Kidney (tissue), 13 donors: ENCODE measurements at regions not wholly inside any gene's neighbourhood (a gene's known extent, or its start where the extent isn't known, plus 50 kb on each side); places are given as distances from the start of the nearest gene placed in this dataset.

Experiments used
- DNase-seq, 5 donors: peaks; one replicate each; pipeline ENCODE4 v3.0.0-alpha.2; 2013 to 2020
- FAIRE-seq: peaks from 2 replicates; lab custom pipeline; 2012; peaks lifted over from hg19 to GRCh38; lab: Jason Lieb, UNC
- H3K27ac ChIP-seq, 2 donors: one replicate each; pipeline ENCODE4 v1.7.0; 2013; ENCODE audit warnings: low read depth in 2 of 2, low read length in 2 of 2, inconsistent platforms in 1 of 2
- H3K27me3 ChIP-seq: one replicate; pipeline ENCODE4 v1.7.1; 2013; ENCODE audit warnings: low read length, inconsistent platforms; ENCODE audit not compliant: control insufficient read depth, insufficient read depth
- H3K36me3 ChIP-seq, 3 donors: one replicate each; pipeline versions ENCODE4 v1.7.0 to v1.7.1; 2013; ENCODE audit warnings: low read length in 3 of 3, control low read depth in 1 of 3, inconsistent platforms in 1 of 3; ENCODE audit not compliant: insufficient read depth in 3 of 3, control insufficient read depth in 2 of 3
- H3K4me1 ChIP-seq, 3 donors: one replicate each; pipeline versions ENCODE4 v1.7.0 to v1.7.1; 2013; ENCODE audit warnings: low read length in 3 of 3, inconsistent platforms in 1 of 3, low read depth in 1 of 3; ENCODE audit not compliant: control insufficient read depth in 2 of 3, insufficient read depth in 2 of 3
- H3K4me3 ChIP-seq, 3 donors: one replicate each; pipeline versions ENCODE4 v1.7.0 to v1.8.1; 2013; ENCODE audit warnings: low read length in 3 of 3, control low read depth in 1 of 3, inconsistent platforms in 1 of 3
- H3K9ac ChIP-seq, 3 donors: one replicate each; pipeline versions ENCODE4 v1.7.0 to v1.7.1; 2013; ENCODE audit warnings: low read length in 3 of 3, control low read depth in 1 of 3, inconsistent platforms in 1 of 3
- H3K9me3 ChIP-seq, 3 donors: one replicate each; pipeline versions ENCODE4 v1.7.0 to v1.7.1; 2013; ENCODE audit warnings: low read length in 3 of 3, control low read depth in 1 of 3, inconsistent platforms in 1 of 3; ENCODE audit not compliant: control insufficient read depth in 2 of 3, insufficient read depth in 1 of 3
- intact Hi-C: fragments of 100-400 bp; cut with DNase I; formaldehyde crosslinking; loops from one replicate; pipeline ENCODE4 v1.11.1; 2022
- TF ChIP-seq, protein P1 (sequence below): IDR thresholded peaks from 3 replicates; pipeline ENCODE4 v1.5.1; 2012; ENCODE audit warnings: mild to moderate bottlenecking, moderate library complexity, borderline replicate concordance; ENCODE audit not compliant: insufficient read depth; ENCODE audit errors: extremely low read depth
- donor health status: control.
- donor health status: control.
- donor health status: control.
- donor health status: control.
- donor health status: control.
- donor health status: DM: yes; HTN: yes; CAD: no.
- donor health status: Normal renal cell carcinoma (clear cell type).

DNA sequence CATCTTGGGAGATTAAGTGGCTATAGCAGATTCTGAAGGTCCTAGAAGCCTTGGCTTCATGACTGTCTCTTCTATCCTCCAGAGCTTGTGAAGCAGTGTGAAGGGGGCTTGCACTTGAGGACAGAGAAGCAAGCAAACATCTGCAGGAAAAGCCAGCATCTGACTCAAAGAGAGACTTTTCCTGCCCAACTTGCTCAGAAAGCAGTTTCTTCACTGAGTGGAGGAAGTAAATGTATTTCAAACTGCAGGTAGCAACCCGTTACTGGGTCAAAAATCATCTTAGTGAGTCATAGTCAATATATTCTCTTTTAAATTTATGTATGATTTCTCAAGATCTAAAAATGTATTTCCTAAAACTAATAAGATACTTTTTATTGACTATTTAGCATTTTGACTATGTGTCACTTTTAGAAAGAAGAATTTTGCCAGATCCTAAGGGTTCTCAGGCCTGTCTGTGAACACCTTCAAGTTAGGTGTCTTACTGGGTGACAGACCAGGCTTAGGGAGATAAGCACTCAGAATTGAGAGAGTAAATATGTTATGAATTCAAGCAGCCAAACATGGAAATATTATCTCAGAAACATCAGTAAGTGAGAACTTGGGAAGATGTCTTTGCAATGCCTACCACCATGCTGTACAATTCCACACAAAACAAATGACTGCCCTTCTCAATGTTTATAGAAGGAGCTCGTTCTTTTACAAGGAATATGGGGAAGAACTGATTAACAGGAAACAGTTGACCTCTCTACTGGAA, 72.6 kb upstream of the DMAC1 start:
- Histone ChIP-seq H3K36me3 (no peaks in the 10 kb centered on the region), H3K27ac (no peak overlapping the region), H3K9ac (no peak overlapping the region), H3K4me1 (no peaks in the 10 kb centered on the region), H3K27me3 (no peaks in the 10 kb centered on the region), H3K9me3 (peaks cover 0 to 2% (median 0%) of the 10 kb centered on the region in 3 donors), H3K4me3 (no peak overlapping the region)
- TF ChIP-seq, protein P1, sequence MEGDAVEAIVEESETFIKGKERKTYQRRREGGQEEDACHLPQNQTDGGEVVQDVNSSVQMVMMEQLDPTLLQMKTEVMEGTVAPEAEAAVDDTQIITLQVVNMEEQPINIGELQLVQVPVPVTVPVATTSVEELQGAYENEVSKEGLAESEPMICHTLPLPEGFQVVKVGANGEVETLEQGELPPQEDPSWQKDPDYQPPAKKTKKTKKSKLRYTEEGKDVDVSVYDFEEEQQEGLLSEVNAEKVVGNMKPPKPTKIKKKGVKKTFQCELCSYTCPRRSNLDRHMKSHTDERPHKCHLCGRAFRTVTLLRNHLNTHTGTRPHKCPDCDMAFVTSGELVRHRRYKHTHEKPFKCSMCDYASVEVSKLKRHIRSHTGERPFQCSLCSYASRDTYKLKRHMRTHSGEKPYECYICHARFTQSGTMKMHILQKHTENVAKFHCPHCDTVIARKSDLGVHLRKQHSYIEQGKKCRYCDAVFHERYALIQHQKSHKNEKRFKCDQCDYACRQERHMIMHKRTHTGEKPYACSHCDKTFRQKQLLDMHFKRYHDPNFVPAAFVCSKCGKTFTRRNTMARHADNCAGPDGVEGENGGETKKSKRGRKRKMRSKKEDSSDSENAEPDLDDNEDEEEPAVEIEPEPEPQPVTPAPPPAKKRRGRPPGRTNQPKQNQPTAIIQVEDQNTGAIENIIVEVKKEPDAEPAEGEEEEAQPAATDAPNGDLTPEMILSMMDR: no peak
- FAIRE-seq: no peak
- intact Hi-C loops: no loop called here
- DNase-seq: no peak

DNA sequence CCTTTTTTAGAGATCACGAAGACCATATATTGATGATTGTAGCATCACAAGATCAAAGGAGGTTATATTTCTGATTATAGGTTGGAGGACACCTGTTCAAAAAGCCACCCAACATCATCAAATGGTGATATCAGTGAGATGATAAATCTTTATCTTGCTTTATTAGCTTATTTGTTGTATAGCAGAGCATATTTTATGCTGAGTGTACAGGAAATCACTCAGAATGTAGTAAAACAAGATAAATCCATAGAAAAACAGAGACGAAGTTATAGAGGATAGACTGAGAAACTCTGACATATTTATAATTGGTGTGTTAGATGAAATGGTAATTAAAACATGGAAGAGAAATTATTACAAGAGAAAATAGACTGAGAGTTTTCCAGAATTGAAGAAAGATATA, 69.8 kb upstream of the DMAC1 start:
- intact Hi-C loops: no loop called here
- H3K4me3 ChIP-seq: no peak overlapping the region
- no peaks in the 10 kb centered on the region for H3K36me3 ChIP-seq

GRCh38 chr9:7862170-7862569, 62.6 kb upstream of the DMAC1 start:
- no peaks in the 10 kb centered on the region for H3K27me3 ChIP-seq
- TF ChIP-seq, protein P1: no peak
- intact Hi-C loops: no loop called here
- no peaks in the 10 kb centered on the region for H3K9me3 ChIP-seq
- DNase-seq (no peak), FAIRE-seq (no peak)
- H3K36me3 ChIP-seq: no peaks in the 10 kb centered on the region
- no peak overlapping the region for H3K9ac ChIP-seq
- no peaks in the 10 kb centered on the region for H3K4me1 ChIP-seq
- no peak overlapping the region for H3K27ac ChIP-seq
- no peak overlapping the region for H3K4me3 ChIP-seq

More for the DNA sequence above, 69.8 kb upstream of the DMAC1 start:
- DNase-seq (no peak), FAIRE-seq (no peak)
- TF ChIP-seq, protein P1: no peak
- no peak overlapping the region for H3K9ac ChIP-seq
- H3K4me1 ChIP-seq: no peaks in the 10 kb centered on the region
- no peaks in the 10 kb centered on the region for H3K27me3 ChIP-seq
- H3K9me3 ChIP-seq: no peaks in the 10 kb centered on the region
- no peak overlapping the region for H3K27ac ChIP-seq
